ENCODE measurements at regions not wholly inside any gene's neighbourhood (a gene's known extent, or its start where the extent isn't known, plus 50 kb on each side); places are given as distances from the start of the nearest gene placed in this dataset.

- TF ChIP-seq, protein P1, sequence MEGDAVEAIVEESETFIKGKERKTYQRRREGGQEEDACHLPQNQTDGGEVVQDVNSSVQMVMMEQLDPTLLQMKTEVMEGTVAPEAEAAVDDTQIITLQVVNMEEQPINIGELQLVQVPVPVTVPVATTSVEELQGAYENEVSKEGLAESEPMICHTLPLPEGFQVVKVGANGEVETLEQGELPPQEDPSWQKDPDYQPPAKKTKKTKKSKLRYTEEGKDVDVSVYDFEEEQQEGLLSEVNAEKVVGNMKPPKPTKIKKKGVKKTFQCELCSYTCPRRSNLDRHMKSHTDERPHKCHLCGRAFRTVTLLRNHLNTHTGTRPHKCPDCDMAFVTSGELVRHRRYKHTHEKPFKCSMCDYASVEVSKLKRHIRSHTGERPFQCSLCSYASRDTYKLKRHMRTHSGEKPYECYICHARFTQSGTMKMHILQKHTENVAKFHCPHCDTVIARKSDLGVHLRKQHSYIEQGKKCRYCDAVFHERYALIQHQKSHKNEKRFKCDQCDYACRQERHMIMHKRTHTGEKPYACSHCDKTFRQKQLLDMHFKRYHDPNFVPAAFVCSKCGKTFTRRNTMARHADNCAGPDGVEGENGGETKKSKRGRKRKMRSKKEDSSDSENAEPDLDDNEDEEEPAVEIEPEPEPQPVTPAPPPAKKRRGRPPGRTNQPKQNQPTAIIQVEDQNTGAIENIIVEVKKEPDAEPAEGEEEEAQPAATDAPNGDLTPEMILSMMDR (IDR thresholded peaks at IDR 0.05) = no peak
- no peak for TF ChIP-seq EZH2 (IDR thresholded peaks at IDR 0.05; ENCODE audit: borderline replicate concordance, insufficient read depth, low read depth, low read length, poor library complexity, severe bottlenecking)
These were observed 67.4 kb upstream of the PPP1R3C start for GRCh38 chr10:91700273-91700672.
